ENCODE measurements at regions not wholly inside any gene's neighbourhood (a gene's known extent, or its start where the extent isn't known, plus 50 kb on each side); places are given as distances from the start of the nearest gene placed in this dataset.

GRCh38 chr10:123462246-123462645 lies 203.9 kb upstream of the GPR26 start:
- TF ChIP-seq PHF20 (CRISPR knock-in tag; IDR thresholded peaks at IDR 0.05) (no peak), MYC (CRISPR knock-in tag; IDR thresholded peaks at IDR 0.05; ENCODE audit: borderline replicate concordance) (no peak), ZNF274 (CRISPR knock-in tag; IDR thresholded peaks at IDR 0.05) (no peak), FOXO4 (CRISPR knock-in tag; conservative IDR thresholded peaks at IDR 0.05) (no peak), ZNF407 (CRISPR knock-in tag; IDR thresholded peaks at IDR 0.05; ENCODE audit: not compliant biosample characterization) (no peak)

All from HepG2 (cell line).